GM10266 (cell line): ENCODE measurements at regions not wholly inside any gene's neighbourhood (a gene's known extent, or its start where the extent isn't known, plus 50 kb on each side); places are given as distances from the start of the nearest gene placed in this dataset.

Source experiments
- DNase-seq: peaks from one replicate; pipeline ENCODE4 v3.0.0; 2012; ENCODE audit errors: extremely low spot score
- TF ChIP-seq, protein P1 (sequence below): IDR thresholded peaks from 2 replicates; pipeline ENCODE4 v1.5.1; 2012; ENCODE audit warnings: mild to moderate bottlenecking, low read depth; ENCODE audit not compliant: control insufficient read depth, insufficient read depth; ENCODE audit errors: missing control alignments

GRCh38 chr4:152072906-152073305 lies 312.1 kb upstream of the GATB start:
- TF ChIP-seq, protein P1, sequence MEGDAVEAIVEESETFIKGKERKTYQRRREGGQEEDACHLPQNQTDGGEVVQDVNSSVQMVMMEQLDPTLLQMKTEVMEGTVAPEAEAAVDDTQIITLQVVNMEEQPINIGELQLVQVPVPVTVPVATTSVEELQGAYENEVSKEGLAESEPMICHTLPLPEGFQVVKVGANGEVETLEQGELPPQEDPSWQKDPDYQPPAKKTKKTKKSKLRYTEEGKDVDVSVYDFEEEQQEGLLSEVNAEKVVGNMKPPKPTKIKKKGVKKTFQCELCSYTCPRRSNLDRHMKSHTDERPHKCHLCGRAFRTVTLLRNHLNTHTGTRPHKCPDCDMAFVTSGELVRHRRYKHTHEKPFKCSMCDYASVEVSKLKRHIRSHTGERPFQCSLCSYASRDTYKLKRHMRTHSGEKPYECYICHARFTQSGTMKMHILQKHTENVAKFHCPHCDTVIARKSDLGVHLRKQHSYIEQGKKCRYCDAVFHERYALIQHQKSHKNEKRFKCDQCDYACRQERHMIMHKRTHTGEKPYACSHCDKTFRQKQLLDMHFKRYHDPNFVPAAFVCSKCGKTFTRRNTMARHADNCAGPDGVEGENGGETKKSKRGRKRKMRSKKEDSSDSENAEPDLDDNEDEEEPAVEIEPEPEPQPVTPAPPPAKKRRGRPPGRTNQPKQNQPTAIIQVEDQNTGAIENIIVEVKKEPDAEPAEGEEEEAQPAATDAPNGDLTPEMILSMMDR: no peak
- DNase-seq: no peak

- no peak for DNase-seq
- TF ChIP-seq, protein P1: no peak
These were observed 311.2 kb upstream of the GATB start for GRCh38 chr4:152072001-152072485.

DNA sequence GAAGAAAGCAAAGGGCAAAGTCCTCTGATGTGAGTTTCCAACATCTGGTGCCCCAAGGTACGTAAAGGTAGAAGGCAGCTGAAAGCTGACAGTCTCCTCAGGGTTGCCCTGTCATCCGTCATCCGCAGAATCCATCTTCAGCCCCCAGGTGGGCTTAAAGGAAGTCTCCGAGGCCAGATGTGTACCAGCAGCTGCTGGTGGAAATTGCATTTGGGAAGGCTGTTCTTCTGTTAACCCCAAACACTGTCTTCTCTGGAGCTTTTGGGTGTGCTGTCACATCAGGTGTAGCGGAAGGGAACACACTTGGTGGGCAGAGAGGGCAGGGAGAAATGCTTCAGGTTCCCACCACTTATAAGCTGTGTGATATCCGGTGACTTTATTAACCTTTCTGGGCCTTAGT lies 310.0 kb upstream of the GATB start:
- TF ChIP-seq, protein P1: no peak
- no peak for DNase-seq

- no peak for DNase-seq
- TF ChIP-seq, protein P1: no peak
These were observed 308.1 kb upstream of the GATB start for GRCh38 chr4:152068866-152069265.

DNA sequence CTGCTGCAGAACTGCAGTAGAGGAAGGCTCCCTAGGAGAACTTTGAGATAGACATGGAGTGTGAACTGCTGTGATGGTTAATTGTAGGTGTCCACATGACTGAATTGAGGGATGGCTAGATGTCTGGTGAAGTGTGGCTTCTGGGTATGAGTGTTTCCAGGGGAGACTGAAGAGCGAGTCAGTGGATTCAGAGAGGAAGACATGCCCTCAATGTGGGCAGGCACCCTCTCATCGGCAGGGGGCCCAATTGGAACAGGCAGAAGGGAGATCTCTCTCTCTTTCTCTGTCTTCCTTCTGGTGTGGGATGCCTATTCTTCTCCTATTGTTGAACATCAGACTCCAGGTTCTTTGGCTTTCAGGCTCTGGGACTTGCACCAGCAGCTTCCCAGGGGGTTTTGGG lies 304.7 kb upstream of the GATB start:
- TF ChIP-seq, protein P1: no peak

GRCh38 chr4:152064753-152065152 lies 303.9 kb upstream of the GATB start:
- DNase-seq: no peak
- TF ChIP-seq, protein P1: no peak

More for the DNA sequence above, 304.7 kb upstream of the GATB start:
- no peak for DNase-seq

DNA sequence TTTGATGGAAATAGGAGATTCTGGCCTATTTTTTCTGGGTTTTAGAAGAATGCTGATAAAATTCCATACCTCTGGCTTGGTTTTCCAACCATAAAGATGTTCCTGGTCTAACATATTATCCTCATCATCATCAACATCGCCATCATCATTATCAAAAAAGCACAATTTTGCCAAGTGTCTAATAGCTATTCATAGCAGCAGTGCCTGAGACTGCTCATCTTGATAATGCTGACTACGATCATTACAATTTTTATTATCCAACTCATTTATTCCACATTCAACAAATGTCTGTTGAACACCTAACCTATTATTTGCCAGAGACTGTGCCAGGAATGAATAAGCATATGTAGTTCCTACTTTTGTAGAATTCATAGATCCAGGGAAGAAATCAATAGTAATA lies 303.5 kb upstream of the GATB start:
- TF ChIP-seq, protein P1: no peak
- DNase-seq: no peak
